ENCODE measurements at regions not wholly inside any gene's neighbourhood (a gene's known extent, or its start where the extent isn't known, plus 50 kb on each side); places are given as distances from the start of the nearest gene placed in this dataset.
"Not testable (repeated sequence)": the region's sequence is repeated elsewhere in the genome, so short reads cannot be mapped to it uniquely, and the experiment has no call there.

GRCh38 chr3:145326666-145327065, 834.3 kb downstream of the PLOD2 start:
- H3K36me3 Mint-ChIP-seq (ENCODE audit: insufficient read depth): no peaks in the 10 kb centered on the region
- H3K4me1 Mint-ChIP-seq (ENCODE audit: low read depth in 2 of 2): no peaks in the 10 kb centered on the region
- no peak overlapping the region for H3K27ac Mint-ChIP-seq
- H3K27me3 Mint-ChIP-seq: no peaks in the 10 kb centered on the region
- DNase-seq (no peak), ATAC-seq (replicated peaks) (no peak)
- H3K4me3 Mint-ChIP-seq: no peak overlapping the region
- peaks cover 0 to 2% of the 10 kb centered on the region in 2 donors for H3K9me3 Mint-ChIP-seq

GRCh38 chr3:145333427-145333826, 827.6 kb downstream of the PLOD2 start:
- H3K36me3 Mint-ChIP-seq (ENCODE audit: insufficient read depth); H3K4me3 Mint-ChIP-seq; ATAC-seq (replicated peaks); H3K27ac Mint-ChIP-seq; H3K27me3 Mint-ChIP-seq; H3K4me1 Mint-ChIP-seq (ENCODE audit: low read depth in 2 of 2); H3K9me3 Mint-ChIP-seq; DNase-seq: not testable (repeated sequence)

DNA sequence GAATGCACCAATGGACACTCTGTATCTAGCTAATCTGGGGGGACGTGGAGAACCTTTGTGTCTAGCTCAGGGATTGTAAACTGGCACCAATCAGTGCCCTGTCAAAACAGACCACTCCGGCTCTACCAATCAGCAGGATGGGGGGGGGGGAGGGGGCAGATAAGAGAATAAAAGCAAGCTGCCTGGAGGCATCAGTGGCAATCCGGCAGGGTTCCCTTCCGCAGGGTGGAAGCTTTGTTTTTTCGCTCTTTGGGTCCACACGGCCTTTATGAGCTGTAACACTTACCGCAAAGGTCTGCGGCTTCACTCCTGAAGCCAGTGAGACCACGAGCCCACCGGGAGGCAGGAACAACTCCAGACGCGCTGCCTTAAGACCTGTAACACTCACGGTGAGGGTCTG, 827.1 kb downstream of the PLOD2 start:
- DNase-seq: no peak
- peaks cover 0 to 7% of the 10 kb centered on the region in 2 donors for H3K9me3 Mint-ChIP-seq
- H3K4me3 Mint-ChIP-seq: no peak overlapping the region
- no peak overlapping the region for H3K27ac Mint-ChIP-seq
- no peaks in the 10 kb centered on the region for H3K27me3 Mint-ChIP-seq
- H3K4me1 Mint-ChIP-seq (ENCODE audit: low read depth in 2 of 2): no peaks in the 10 kb centered on the region
- no peak for ATAC-seq (replicated peaks)
- H3K36me3 Mint-ChIP-seq (ENCODE audit: insufficient read depth): no peaks in the 10 kb centered on the region

DNA sequence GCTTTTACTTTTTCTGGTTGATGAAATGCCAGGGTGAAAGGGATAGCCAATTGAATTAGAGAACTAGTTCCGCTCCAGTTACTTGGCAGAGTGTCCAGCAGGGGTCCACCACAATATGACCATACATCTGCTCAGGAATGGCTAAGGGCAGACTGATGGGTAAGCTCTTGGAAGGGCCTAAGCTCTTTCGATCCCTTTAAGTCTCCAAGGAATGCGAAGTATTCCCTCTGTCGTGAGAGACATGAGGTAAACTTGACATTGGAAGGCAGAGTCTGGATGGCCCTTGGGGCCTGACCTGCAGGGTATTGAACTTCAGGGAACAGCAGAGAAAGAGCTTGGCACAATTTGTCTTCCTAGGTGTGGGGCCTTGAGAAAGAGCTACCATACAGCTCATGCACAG, 805.8 kb downstream of the PLOD2 start:
- Mint-ChIP-seq H3K27me3 (no peaks in the 10 kb centered on the region), H3K4me3 (no peak overlapping the region), H3K27ac (no peak overlapping the region), H3K9me3 (peaks cover 16 to 24% of the 10 kb centered on the region in 2 donors), H3K4me1 (ENCODE audit: low read depth in 2 of 2) (no peaks in the 10 kb centered on the region), H3K36me3 (ENCODE audit: insufficient read depth) (no peaks in the 10 kb centered on the region)
- ATAC-seq (replicated peaks) (no peak), DNase-seq (no peak)

DNA sequence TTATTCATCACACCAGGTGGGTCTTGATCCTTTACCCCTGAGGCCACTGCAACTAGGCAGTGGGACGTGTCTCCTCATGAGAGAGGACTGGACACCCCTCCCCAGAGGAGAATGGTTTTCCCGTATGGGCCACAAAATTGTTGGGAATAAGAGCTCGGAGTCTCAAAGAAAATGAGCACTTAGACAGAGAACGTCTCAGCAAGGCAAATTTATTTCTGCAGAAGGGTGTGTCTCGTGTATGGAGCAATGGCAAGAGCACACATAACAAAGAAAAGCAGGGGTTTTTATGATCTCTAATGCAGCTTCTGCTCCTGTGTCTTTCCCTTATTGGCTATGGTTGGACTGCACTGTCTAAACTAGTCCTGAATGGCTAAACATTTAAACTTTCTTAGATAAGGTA, 803.5 kb downstream of the PLOD2 start:
- Mint-ChIP-seq H3K9me3 (peaks cover 16 to 23% of the 10 kb centered on the region in 2 donors), H3K27ac (no peak overlapping the region), H3K4me3 (no peak overlapping the region), H3K36me3 (ENCODE audit: insufficient read depth) (no peaks in the 10 kb centered on the region), H3K4me1 (ENCODE audit: low read depth in 2 of 2) (no peaks in the 10 kb centered on the region), H3K27me3 (no peaks in the 10 kb centered on the region)
- no peak for DNase-seq
- ATAC-seq (replicated peaks): no peak

DNA sequence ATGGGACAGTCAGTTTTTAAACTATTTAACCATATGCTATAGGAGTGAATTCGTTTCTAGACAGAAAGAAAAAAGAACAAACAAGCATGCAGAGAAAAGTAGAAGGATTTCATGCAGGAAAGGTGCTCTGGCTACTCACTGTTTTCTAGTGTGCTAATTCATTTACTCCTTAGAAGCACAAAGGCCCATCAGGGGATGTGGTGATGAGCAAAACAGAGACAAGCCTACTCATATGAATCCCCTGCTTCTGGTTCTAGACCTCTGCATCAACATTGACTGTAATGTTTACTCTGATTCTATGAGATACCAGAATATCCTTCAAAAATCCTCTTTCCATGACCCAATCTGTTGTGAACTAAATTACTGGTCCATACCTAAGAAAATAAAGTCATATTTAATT, 801.9 kb downstream of the PLOD2 start:
- ATAC-seq (replicated peaks) (no peak), DNase-seq (no peak)
- Mint-ChIP-seq H3K36me3 (ENCODE audit: insufficient read depth) (no peaks in the 10 kb centered on the region), H3K9me3 (peaks cover 13 to 19% of the 10 kb centered on the region in 2 donors), H3K27me3 (no peaks in the 10 kb centered on the region), H3K4me3 (no peak overlapping the region), H3K27ac (no peak overlapping the region), H3K4me1 (ENCODE audit: low read depth in 2 of 2) (no peaks in the 10 kb centered on the region)

- DNase-seq: no peak
- Mint-ChIP-seq H3K36me3 (ENCODE audit: insufficient read depth) (no peaks in the 10 kb centered on the region), H3K27ac (no peak overlapping the region), H3K4me1 (ENCODE audit: low read depth in 2 of 2) (no peaks in the 10 kb centered on the region), H3K27me3 (no peaks in the 10 kb centered on the region), H3K9me3 (peaks cover 8 to 12% of the 10 kb centered on the region in 2 donors), H3K4me3 (no peak overlapping the region)
- no peak for ATAC-seq (replicated peaks)
Measured at GRCh38 chr3:145368748-145369147, 792.2 kb downstream of the PLOD2 start.

- Mint-ChIP-seq H3K4me3 (no peak overlapping the region), H3K27ac (no peak overlapping the region), H3K9me3 (peaks cover 0 to 6% of the 10 kb centered on the region in 2 donors), H3K27me3 (no peaks in the 10 kb centered on the region), H3K4me1 (ENCODE audit: low read depth in 2 of 2) (no peaks in the 10 kb centered on the region), H3K36me3 (ENCODE audit: insufficient read depth) (no peaks in the 10 kb centered on the region)
- DNase-seq (no peak), ATAC-seq (replicated peaks) (no peak)
Measured at GRCh38 chr3:145370870-145371269, 790.1 kb downstream of the PLOD2 start.

DNA sequence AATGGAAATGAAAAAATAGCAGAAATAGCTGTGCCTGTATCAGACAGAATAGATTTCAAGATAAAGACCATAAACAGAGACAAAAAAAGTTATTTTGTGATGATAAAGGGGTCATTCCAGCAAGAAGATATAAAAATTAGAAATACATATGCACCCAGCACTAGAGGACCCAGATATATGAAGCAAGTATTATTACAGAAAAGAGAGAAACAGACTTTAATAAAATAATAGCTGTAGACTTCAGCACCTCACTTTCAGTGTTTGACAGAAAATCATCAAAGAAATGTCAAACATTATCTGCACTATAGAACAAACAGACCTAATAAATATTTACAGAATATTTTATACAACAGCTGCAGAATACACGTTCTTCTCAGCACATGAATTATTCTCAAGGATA, 783.7 kb downstream of the PLOD2 start:
- Mint-ChIP-seq H3K9me3 (peaks cover 5 to 8% of the 10 kb centered on the region in 2 donors), H3K36me3 (ENCODE audit: insufficient read depth) (no peaks in the 10 kb centered on the region), H3K27ac (no peak overlapping the region), H3K4me1 (ENCODE audit: low read depth in 2 of 2) (no peaks in the 10 kb centered on the region), H3K27me3 (no peaks in the 10 kb centered on the region), H3K4me3 (no peak overlapping the region)
- no peak for DNase-seq
- ATAC-seq (replicated peaks): no peak

- ATAC-seq (replicated peaks): no peak
- no peak for DNase-seq
- H3K9me3 Mint-ChIP-seq: no peaks in the 10 kb centered on the region
- no peaks in the 10 kb centered on the region for H3K36me3 Mint-ChIP-seq (ENCODE audit: insufficient read depth)
- no peaks in the 10 kb centered on the region for H3K27me3 Mint-ChIP-seq
- H3K4me1 Mint-ChIP-seq (ENCODE audit: low read depth in 2 of 2): no peaks in the 10 kb centered on the region
- no peak overlapping the region for H3K27ac Mint-ChIP-seq
- H3K4me3 Mint-ChIP-seq: no peak overlapping the region
Measured at GRCh38 chr3:145383416-145383815, 777.6 kb downstream of the PLOD2 start.

DNA sequence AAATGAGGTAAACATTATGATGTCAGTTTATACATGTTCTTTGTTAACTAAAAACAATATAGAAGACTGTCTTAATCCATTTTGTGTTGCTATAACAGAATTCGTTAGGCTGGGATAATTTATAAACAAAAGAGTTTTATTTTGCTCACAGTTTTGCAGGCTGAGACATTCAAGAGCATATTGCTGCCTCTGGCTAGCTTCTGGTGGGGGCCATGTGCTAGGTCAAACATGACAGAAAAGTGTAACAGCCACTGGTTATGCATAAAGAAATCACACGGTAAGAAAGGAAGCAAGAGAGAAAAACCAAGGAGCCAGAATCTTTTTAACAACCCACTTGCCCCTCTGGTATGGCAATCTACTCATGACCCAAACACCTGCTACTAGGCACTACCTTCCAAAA, 776.7 kb downstream of the PLOD2 start:
- DNase-seq: no peak
- H3K4me3 Mint-ChIP-seq: no peak overlapping the region
- no peak for ATAC-seq (replicated peaks)
- no peak overlapping the region for H3K27ac Mint-ChIP-seq
- H3K27me3 Mint-ChIP-seq: no peaks in the 10 kb centered on the region
- peaks cover 0 to 3% of the 10 kb centered on the region in 2 donors for H3K9me3 Mint-ChIP-seq
- H3K36me3 Mint-ChIP-seq (ENCODE audit: insufficient read depth): no peaks in the 10 kb centered on the region
- no peaks in the 10 kb centered on the region for H3K4me1 Mint-ChIP-seq (ENCODE audit: low read depth in 2 of 2)

- Mint-ChIP-seq H3K4me3 (no peak overlapping the region), H3K27ac (no peak overlapping the region), H3K9me3 (peaks cover 0 to 3% of the 10 kb centered on the region in 2 donors), H3K27me3 (no peaks in the 10 kb centered on the region), H3K36me3 (ENCODE audit: insufficient read depth) (no peaks in the 10 kb centered on the region), H3K4me1 (ENCODE audit: low read depth in 2 of 2) (no peaks in the 10 kb centered on the region)
- ATAC-seq (replicated peaks) (no peak), DNase-seq (no peak)
Measured at GRCh38 chr3:145387211-145387610, 773.8 kb downstream of the PLOD2 start.

GRCh38 chr3:145395421-145395820, 765.6 kb downstream of the PLOD2 start:
- H3K27me3 Mint-ChIP-seq: no peaks in the 10 kb centered on the region

GRCh38 chr3:145411605-145412004, 749.4 kb downstream of the PLOD2 start:
- no peaks in the 10 kb centered on the region for H3K27me3 Mint-ChIP-seq
- no peak overlapping the region for H3K27ac Mint-ChIP-seq
- no peaks in the 10 kb centered on the region for H3K4me1 Mint-ChIP-seq (ENCODE audit: low read depth in 2 of 2)
- no peak for DNase-seq
- ATAC-seq (replicated peaks): no peak
- H3K36me3 Mint-ChIP-seq (ENCODE audit: insufficient read depth): peaks cover 3% of the 10 kb centered on the region
- H3K4me3 Mint-ChIP-seq: no peak overlapping the region
- H3K9me3 Mint-ChIP-seq: no peaks in the 10 kb centered on the region

More at GRCh38 chr3:145395421-145395820, 765.6 kb downstream of the PLOD2 start:
- H3K4me1 Mint-ChIP-seq (ENCODE audit: low read depth in 2 of 2): no peaks in the 10 kb centered on the region
- no peaks in the 10 kb centered on the region for H3K36me3 Mint-ChIP-seq (ENCODE audit: insufficient read depth)
- ATAC-seq (replicated peaks): no peak
- H3K4me3 Mint-ChIP-seq: no peak overlapping the region
- H3K9me3 Mint-ChIP-seq: peaks cover 2 to 11% of the 10 kb centered on the region in 2 donors
- H3K27ac Mint-ChIP-seq: no peak overlapping the region
- DNase-seq: no peak

DNA sequence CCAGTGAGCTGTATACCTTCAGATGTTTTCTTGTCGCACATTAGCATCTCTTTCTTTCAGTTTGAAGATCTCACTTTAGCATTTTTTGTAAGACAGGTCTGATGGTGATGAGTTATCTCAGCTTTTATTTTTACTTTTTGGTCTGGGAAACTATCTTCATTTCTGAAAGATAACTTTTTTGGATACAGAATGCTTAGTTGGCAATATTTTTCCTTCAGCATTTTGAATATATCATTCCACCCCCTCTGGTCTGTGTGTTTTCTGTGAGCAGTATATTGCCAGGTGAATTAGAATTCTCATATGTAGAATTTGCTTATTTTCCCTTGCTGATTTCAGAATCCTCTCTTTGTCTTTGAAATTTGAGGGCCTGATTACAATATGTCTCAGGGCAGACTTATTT, 743.3 kb downstream of the PLOD2 start:
- Mint-ChIP-seq H3K4me1 (ENCODE audit: low read depth in 2 of 2) (no peaks in the 10 kb centered on the region), H3K4me3 (no peak overlapping the region), H3K27me3 (no peaks in the 10 kb centered on the region), H3K9me3 (no peaks in the 10 kb centered on the region), H3K27ac (no peak overlapping the region), H3K36me3 (ENCODE audit: insufficient read depth) (no peaks in the 10 kb centered on the region)
- ATAC-seq (replicated peaks) (no peak), DNase-seq (no peak)
